ENCODE measurements at regions not wholly inside any gene's neighbourhood (a gene's known extent, or its start where the extent isn't known, plus 50 kb on each side); places are given as distances from the start of the nearest gene placed in this dataset.

DNA sequence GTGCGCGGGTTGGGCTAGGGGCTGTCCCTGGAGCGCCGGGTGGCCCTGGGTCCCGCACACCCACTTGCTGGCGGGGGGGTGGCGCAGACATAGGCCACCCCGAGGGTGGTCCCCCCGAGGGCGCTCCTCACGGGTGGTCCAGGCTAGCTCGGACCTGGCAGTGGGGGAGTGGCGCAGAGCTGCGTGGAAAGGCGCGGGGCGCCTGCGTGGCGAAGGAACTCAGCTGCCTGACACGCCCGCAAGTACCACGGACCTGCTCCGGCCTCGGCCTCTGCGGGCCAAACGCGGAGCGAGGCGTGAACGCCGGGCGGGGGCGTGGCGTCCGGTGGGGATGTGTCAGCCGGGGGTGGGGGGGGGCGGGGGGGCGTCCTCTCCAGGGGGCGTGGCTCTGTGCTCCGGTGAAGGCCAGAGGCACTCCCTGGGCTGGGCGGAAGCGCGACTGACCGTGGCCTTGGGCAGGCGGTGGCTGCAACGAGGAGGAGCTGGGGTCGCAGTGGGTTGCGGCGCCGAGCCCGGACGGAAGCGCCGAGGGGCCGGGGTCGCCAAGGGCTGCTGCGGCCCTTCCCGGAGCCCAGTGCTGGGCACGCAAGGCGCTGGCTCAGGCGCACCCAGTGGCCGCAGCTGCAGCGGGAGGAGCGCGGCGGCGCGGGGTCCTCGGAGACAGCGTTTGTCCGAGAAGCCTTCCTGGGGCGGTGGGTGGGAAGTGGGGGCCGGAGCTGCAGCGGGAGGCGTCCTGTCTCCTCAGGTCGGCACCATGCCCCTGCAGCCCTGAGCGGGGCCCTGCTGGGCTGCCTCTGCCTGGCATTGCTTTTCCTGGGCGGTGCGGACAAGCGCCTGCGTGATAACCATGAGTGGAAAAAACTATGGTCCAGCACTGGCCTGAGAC is 58.9 kb upstream of the NUPR2 start:
- TF ChIP-seq JUND (IDR thresholded peaks at IDR 0.05; ENCODE audit: low read depth), result no peak
- in situ Hi-C loops (cut with HindIII; ENCODE audit: low pct_unique_long_range_greater_than_20kb, low sequenced_read_pairs), result no loop called here
- DNase-seq (ENCODE audit: low read depth in 1 of 2, low spot score in 1 of 2), result peak; percentile 80 to 87

DNA sequence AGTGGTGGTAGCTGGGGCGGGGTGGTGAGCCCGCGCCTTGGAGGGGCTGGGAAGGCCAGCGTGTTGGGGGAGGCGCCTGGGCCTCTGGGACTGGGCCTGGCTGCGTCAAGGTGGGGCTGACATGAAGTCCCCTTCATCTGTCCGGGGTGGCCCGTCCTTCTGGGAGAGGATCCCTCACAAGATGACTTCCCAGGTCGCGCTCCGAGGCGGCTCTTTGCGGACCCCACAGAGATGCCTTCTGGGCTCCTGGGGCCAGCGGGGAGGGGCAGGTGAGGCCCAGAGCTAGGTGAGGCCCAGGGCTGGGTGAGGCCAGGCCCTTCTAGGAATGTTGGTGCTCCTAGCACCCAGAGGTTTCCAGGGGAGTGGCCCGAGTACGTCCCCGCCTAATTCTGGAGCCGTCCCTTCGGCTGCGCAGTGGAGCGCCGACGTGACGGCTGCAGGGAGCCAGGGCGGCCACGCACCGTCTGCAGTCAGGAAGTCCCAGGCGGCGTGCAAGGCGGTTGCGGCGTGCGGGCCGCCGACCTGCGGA is 58.2 kb upstream of the NUPR2 start:
- in situ Hi-C loops (cut with HindIII; ENCODE audit: low pct_unique_long_range_greater_than_20kb, low sequenced_read_pairs), result no loop called here
- no peak for DNase-seq (ENCODE audit: low read depth in 1 of 2, low spot score in 1 of 2)
- no peak for TF ChIP-seq JUND (IDR thresholded peaks at IDR 0.05; ENCODE audit: low read depth)
